Left cardiac atrium (tissue), 4 donors: ENCODE measurements at regions not wholly inside any gene's neighbourhood (a gene's known extent, or its start where the extent isn't known, plus 50 kb on each side); places are given as distances from the start of the nearest gene placed in this dataset.
A peak's percentile ranks its signal among the peaks of the same experiment; 100 is the strongest.
"Not testable (repeated sequence)": the region's sequence is repeated elsewhere in the genome, so short reads cannot be mapped to it uniquely, and the experiment has no call there.

ENCODE experiments used
- ATAC-seq, 2 donors: fragments of 200-7000 bp; cut with Tn5 transposase; one replicate each; pipeline ENCODE4 v1.9.1; 2020; ENCODE audit warnings: mild to moderate bottlenecking in 2 of 2, moderate library complexity in 2 of 2
- DNase-seq: peaks from one replicate; pipeline ENCODE4 v3.0.0-alpha.2; 2020
- intact Hi-C, 2 donors: fragments of 100-400 bp; cut with DNase I; formaldehyde crosslinking; loops; one replicate each; pipeline versions ENCODE4 v1.14.1 to v1.15.1; 2022 to 2023
- donor health status: DM: no; HTN: yes; CAD: no.
- donor health status: DM: no; HTN: yes; CAD: no; lungs with severe emphysema.
- donor health status: DM: yes; HTN: yes; CAD: no.
- donor health status: Dilated cardiomyopathy.

DNA sequence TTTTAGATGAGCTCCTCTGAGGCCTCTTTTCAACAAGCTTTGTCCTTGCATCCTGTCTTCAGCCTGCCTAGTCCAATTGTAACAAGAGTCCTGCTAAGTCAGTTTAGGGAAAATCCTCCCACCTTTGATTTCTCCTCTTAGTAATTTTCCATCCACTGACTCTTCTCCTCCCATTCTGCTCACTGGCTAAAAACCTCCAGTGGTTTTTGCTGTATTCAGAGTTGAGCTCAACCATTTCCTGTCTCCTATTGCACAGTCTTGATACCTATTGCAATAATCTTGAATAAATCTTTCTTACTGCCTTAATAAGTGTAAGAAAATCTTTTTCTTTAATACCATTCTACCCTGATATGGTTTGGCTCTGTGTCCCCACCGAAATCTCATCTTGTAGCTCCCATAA, 117.8 kb upstream of the ENPP6 start:
- DNase-seq (no peak), ATAC-seq (no peak)
- intact Hi-C loops, result no loop called here

DNA sequence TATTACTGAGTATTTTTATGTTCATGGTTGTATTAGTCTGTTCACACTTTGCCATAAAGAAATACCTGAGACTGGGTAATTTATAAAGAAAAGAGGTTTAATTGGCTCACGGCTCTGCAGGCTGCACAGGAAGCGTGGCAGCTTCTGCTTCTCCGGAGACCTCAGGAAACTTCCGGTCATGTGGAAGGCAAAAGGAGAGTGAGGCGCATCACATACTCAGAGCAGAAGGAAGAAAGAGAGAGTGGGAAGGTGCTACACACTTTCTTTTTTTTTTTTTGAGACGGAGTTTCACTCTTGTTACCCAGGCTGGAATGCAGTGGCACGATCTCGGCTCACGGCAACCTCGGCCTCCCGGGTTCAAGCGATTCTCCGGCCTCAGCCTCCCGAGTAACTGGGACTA, 115.8 kb upstream of the ENPP6 start:
- intact Hi-C loops, ATAC-seq: not testable (repeated sequence)

DNA sequence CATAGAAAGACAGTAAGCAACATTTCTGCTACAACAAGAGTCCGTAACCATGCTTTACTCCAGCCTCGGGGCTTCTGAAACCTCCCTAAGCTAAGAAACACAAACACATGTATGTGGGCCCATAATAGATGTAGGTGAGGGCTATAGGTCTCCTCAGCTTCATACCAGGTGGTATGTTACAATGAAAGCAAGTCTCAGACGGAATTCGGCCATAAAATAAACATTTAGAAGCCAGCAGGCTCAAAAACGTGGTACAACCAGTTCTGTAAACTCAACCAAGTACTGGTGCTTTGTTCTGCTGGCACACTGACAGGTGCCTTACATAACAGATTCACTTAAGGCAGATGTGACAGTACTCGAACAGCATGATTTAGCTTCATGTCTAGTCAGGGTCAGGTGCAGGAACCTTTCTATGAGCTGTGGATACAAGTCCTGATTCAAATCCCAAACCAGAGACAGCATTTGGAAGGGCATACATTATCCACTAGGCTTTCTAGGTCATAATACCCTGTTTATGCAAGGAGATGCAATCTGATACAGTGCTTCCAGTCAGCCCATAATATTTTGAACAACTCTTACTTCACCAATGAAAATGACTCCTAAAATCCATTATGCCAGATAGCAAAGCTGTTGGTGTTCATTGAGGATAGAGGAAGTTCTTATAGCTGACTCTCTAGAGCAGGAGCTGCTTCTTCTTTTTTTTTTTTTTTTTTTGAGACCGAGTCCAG, 113.8 kb upstream of the ENPP6 start:
- intact Hi-C loops, result no loop called here
- ATAC-seq (peak; percentile 26 to 39), DNase-seq (no peak)

More for the DNA sequence above, 115.8 kb upstream of the ENPP6 start:
- DNase-seq, result not testable (repeated sequence)

DNA sequence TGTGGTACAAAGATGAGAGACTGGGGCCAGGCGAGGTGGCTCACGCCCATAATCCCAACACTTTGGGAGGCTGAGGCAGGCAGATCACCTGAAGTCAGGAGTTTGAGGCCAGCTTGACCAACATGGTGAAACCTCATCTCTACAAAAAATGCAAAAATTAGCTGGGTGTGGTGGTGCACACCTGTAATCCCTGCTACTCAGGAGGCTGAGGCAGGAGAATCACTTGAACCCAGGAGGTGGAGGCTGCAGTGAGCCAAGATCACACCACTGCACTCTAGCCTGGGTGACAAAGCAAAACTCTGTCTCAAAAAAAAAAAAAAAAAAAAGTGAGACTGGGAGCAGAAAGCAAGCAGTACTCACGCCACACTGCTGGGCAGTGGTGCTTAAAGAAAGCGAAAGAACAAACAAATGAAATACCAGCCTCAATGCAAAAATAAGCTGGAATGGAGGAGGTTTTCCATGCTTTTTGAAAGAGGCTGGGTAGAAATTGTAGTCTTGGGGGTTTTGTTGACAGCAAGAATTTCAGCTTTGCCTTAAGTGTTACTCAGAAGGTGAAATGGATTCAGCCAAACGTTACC, 112.9 kb upstream of the ENPP6 start:
- DNase-seq, ATAC-seq, intact Hi-C loops: not testable (repeated sequence)

DNA sequence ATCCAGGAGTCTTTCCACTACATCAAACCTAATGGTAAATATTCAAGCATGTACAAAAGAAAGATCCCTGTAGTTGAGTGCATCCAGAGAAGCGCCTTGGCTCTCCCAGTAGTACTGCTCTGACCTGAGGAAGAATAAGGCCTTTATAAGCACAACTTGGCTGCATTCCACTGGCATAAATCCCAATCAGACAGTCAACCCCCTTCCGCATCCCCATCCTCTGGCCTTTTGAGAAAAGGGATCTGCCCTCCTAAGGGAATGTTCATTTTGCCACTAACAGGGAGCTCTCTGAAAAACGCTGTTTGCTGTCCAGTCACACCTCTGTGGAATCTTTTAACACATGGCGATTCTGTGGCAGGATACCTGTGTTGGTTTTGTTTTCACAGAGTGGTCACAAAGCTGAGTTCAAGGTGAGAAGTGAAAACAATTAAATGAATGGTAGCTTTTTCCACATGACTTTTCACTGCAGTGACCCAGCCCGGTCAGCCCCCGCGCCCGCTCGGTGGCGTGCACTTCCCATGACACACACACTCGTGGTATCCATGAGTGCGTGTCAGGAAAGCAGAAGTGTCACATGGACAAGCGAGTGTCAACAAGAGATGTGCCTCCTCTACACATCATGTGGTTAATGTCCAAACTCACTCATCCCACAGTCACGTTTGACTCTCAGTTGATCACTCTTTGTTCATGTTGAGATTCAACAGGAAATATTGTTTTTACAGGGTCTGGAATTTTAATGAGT, 112.2 kb upstream of the ENPP6 start:
- intact Hi-C loops, result no loop called here
- peak; percentile 61 for DNase-seq
- ATAC-seq, result peak; percentile 82 to 92

DNA sequence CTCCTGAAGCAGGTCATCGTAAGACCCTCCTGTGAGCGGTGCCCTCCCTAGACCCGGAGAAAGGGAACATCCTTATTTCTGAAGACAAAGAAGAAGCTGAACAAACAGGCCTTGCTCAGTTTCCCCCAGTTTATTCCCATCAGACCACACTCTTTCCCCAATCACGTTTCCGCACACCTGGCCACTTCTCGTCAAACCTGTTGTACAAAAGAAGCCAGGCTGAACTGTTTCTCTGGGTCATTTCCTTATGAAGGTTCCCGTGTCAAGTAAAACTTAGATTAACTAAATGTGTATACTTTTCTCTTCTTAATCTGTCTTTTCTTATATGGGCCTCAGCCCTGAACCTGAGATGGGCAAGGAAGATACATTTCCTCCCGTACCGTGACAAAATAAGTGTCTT, 111.6 kb upstream of the ENPP6 start:
- ATAC-seq, result no peak
- intact Hi-C loops, result no loop called here
- no peak for DNase-seq

DNA sequence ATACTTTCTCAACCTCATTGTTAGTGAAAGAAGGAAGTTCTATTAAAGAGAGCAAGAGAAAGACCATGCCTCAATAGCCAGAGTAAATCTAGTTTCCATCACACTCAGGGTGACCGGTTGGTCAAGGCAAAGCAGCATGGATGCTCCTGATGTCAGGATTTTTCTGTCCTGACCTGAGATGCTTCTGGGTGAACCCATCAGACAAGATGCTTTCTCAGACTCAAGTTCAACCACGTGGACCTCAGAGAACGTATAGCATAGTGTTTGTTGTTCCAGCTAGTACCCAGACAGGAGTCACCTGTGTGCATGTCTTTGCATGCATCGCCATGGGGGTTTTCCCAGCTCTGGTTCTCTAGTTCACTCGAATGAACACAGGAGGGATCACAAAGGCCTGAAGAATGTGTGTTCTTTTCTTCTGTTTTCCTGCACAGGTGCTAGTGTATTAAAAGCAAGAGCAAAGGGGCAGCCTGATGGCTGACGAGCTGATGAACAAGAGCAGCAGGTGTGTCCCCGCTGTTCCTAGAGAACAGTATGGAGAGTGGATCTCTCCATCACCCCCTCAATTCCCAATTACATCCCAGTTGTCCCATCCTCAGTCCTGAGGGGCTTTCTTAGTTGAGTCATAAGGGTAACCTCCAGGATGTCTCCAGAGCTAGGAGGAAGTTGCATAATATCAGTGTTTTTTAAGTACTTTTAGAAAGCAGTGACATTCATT, 110.5 kb upstream of the ENPP6 start:
- no peak for ATAC-seq
- intact Hi-C loops, result no loop called here
- DNase-seq, result no peak

DNA sequence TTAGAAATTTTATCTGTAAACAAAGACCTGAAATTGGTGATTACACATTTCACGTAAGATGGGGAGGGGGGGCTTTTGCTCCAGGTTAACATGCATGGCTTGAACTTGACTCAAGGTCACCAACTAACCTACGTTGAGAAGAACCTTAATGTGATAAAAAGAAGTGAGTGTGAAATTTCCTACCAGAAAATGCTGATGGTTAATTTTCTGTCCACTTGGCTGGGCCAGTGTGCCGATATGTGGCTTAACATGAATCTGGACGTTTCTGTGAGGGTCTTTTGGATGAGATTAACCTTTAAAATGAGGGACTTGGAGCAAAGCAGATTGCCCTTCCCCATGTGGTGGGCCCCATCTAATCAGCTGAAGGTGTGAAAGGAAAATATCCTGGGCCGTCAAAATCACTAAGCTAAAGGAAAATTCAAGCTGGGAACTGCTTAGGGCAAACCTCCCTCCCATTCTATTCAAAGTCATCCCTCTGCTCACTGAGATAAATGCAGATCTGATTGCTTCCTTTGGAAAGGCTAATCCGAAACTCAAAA, 107.3 kb upstream of the ENPP6 start:
- ATAC-seq (no peak), DNase-seq (no peak)
- intact Hi-C loops, result no loop called here

DNA sequence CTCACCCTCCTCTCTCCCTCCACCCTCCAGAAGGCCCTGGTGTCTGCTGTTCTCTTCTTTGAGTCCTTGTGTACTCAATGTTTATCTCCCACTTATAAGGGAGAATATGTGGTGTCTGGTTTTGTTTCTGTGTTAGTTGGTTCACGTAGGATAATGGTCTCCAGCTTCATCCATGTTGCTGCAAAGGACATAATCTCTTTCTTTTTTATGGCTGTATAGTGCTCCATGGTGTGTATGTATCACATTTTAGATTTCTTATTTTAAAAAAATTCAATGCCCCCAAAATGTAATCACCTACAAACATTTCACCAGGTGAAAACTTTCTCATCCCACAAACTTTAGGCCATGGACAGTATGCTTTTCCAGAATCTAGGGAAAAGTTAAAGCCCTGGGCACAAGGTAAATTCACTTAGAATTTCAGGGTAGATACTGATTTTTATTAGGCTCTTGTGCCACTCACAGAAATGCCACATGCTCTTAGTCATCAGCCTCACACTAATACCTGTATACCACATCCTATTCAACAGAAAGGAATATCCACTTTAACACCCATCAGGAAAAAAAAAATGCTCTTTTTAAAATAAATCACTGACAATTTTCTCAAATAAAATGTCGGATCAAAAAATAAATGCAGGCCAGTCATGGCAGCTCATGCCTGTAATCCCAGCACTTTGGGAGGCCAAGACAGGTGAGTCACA, 104.8 kb upstream of the ENPP6 start:
- intact Hi-C loops, result no loop called here
- ATAC-seq, result no peak

DNA sequence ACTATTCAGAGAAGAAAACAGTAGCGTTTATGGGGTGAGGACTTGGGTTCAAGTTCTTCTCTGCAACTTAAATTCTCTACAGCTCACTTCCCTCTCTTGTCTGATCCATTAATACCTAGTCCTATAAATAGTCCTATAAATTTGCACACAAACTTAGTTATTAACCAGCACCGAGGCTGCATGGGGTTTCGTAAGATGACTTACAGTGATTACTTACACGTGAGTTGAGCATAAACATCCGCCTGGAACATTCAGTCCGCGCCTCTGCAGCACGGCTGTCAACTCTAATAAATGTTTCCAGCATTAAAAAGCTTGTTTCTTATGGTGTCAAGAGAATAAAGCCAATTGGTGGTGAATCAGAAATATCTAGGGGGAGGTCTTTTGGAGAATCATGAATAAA, 103.0 kb upstream of the ENPP6 start:
- DNase-seq (no peak), ATAC-seq (no peak)
- intact Hi-C loops, result no loop called here

More for the DNA sequence above, 104.8 kb upstream of the ENPP6 start:
- DNase-seq, result no peak

DNA sequence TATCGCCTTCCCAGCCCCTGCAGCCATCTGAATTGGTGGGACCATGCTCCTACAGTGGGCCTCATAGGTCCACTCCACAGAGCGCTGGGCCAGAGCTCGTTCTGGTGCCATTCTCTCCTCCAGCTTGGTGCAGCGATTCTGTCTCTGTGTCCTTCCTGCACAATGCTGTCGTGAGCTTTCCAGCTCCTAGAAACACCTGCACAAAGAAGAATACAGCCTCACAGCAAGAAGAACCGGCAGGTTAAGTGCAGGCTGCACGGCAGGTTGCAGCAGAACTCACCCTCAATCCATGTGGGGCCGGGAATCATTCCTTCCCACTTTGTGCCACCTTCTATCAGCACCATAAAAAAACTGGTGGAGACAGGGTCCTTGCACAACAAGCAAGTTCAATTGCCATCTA, 101.2 kb upstream of the ENPP6 start:
- intact Hi-C loops, result no loop called here
- DNase-seq (no peak), ATAC-seq (no peak)

DNA sequence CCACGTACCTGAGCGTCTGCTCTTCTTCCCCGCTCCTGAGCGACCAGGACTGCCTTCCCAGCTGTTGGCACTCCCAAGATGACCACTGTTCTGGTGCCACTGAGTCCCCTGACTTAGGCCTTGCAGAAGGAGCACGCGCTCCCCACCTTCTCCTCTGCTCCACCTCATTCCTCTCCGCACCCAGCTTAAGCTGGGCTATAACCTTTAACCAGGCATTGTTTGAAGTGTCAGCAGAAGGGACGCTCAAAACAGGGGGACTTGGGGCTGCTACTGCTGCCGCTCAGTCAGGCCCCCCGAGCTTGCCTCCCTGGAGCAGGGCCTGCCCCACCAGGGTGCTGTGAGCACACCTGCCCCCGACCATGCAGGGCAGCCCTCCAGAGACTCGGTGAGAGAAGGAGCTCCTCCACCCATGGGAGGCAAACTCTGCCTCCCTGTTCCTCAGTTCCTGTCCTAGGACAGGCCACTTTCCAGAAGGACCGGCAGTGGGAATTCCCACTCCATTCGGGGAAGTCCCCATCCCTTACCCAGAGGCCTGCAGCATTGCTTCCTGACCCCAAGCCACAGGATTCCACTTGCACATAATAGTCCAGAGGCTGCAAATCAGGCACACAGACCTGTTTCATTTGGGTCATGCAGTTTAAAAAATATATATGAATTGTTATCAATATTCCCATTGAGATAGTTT, 99.7 kb upstream of the ENPP6 start:
- ATAC-seq (no peak), DNase-seq (no peak)
- intact Hi-C loops, result no loop called here

DNA sequence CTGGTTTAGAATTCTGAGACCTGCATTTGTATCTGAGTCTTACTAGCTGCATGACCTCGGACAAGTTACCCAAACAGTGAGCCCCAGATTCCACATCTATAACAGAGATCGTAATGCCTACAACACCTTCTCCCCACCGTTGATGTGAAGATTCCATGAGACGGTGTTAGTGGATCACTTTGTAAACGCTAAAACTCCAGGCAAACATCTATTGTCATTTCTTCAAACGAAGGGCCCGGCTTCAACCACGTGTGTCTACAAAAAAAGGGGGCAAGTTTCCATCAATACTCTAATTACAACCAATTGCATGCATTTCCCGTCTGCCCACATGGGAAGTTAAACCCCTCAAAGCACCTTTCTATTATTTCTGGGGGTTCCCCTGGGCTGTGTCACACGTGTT, 99.1 kb upstream of the ENPP6 start:
- intact Hi-C loops, result no loop called here
- no peak for DNase-seq
- no peak for ATAC-seq

DNA sequence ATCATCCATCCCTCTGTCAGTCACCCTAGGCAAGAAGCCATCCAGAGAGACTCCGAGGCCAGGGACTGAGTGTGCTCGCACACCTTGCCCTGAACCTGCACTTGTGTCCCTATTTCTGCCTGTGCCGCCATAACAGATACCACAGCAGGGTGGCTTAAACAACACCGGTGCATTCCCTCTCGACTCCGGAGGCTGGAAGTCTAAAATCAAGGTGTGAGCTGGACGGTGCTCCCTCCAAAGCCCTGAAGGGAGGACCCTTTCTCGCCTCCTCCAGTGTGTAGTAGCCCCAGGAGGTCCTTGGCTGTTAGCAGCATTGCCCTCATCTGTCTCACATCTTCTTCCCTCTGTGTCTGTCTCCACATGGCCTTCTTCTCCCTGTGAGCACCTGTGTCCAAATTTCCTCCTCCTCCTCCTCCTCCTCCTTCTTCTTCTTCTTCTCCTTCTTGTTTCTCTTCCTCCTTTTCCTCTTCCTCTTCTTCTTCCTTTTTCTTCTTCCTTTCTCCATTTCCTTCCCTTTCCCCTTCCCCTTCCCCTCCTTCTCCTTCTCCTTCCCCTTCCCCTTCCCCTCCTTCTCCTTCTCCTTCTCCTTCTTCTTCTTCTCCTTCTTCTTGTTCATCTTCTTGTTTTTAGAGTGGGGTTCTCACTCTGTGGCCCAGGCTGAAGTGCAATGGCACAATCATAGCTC, 98.1 kb upstream of the ENPP6 start:
- ATAC-seq (no peak), DNase-seq (no peak)
- intact Hi-C loops, result no loop called here

DNA sequence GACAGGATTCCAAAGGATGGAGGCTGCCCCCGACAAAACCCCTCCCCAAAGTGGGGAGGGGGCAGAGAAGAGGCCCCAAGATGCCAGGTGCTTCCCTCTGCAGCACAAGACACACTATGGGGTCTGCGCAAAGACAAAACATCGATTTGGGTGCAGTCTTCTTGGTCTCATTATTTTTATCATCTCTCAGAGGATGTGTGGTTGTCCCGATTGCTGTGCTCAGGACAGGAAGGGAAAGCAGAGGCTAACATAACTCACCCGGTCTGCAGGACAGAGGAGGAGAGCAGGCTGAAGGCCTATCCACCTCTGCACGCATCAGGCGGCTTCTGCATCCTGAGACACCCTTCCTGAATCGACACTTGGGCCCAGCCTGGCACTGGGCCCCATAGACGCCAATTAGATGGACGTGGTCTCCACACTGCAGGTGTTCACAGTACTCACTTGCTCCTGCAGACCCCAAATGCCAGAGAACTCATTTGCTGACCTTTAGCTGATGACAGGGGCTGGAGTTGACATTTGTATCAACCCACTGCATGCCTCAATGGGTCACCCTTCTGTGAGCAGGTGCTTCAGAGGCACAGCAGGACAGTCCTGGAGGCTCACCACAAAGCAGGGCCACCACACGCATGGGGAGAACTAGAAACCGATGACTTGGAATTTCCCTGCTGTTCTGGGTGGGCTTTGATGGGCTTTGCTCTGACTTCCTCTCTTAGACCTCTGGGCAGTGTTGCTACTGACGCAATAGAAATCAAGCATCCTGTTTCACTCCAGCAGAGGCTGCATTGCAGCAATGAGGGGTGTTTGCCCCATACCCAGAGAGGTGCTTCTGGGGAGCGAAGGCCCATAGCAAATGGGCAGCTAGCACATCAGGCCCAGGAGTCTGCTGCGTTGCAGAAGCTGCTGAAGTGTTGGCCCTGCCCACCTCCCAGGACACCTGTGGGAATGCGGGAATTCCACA, 96.3 kb upstream of the ENPP6 start:
- intact Hi-C loops, result no loop called here
- ATAC-seq, result no peak
- no peak for DNase-seq

DNA sequence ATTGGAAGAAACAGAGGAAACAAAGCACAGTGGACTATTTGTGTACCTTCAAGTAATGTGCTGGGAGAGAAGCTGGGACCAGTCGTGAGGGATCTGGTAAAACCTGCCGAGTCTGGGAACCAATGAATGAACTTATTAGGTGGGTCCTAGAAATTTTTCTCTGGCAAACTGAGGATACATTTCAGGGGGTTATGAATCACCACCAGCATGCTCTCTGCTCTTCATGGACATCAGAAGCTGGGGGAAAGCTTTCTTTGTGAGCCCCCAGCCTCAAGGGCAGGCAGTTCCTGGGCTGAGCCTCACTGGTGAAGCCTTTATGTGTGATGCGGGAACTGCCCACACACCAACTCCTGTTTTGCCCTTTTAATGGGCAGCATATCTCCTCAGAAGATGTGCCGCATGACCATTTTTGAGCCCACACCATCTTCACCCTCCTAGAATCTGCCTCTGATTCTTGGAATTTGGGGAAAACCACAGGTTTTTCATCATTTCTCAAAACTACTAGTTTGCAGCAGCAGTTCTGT, 95.4 kb upstream of the ENPP6 start:
- DNase-seq (no peak), ATAC-seq (no peak)
- intact Hi-C loops, result no loop called here

DNA sequence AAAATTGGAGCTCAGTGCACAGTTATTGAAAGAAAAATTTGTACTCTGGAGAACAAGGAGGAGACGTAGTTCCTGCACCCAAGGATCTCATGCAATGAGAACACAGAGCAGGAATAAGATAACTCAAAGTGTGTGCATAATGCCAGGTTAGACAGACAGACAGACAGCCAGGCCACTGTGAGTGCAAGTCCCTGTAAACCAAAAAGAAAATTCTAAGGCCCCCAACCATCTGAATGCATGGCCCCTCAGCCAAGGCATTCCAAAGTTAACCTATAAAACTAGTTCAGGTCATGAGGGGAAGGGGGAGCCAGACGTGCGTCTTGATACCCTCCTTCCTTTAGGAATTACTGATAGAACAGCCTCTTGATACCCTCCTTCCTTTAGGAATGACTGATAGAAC, 94.5 kb upstream of the ENPP6 start:
- DNase-seq, result no peak

More for the DNA sequence above, 94.5 kb upstream of the ENPP6 start:
- no peak for ATAC-seq
- intact Hi-C loops, result no loop called here
